ENCODE measurements at regions not wholly inside any gene's neighbourhood (a gene's known extent, or its start where the extent isn't known, plus 50 kb on each side); places are given as distances from the start of the nearest gene placed in this dataset.
"Not testable (repeated sequence)": the region's sequence is repeated elsewhere in the genome, so short reads cannot be mapped to it uniquely, and the experiment has no call there.

DNA sequence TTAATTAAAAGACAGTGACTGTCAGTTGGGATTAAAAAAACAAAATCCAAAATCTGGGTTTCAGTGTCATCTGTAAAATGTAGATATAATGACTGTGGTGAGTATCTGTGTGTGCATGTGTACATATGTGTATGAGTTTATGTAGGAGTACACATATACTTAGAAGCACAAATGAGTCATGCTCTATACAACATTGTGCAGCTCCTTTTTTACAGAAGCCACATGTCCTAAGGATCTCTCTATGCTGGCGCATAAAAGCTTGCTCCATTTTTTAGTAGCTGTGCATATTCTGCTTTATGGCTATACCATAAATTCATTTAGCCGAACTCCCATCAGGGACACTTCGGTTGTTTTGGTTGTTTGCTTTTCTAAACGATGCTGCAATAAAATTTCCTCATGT lies 125.2 kb upstream of the EEF2KMT start:
- no peak for DNase-seq (ENCODE audit: low read depth in 2 of 2)

DNA sequence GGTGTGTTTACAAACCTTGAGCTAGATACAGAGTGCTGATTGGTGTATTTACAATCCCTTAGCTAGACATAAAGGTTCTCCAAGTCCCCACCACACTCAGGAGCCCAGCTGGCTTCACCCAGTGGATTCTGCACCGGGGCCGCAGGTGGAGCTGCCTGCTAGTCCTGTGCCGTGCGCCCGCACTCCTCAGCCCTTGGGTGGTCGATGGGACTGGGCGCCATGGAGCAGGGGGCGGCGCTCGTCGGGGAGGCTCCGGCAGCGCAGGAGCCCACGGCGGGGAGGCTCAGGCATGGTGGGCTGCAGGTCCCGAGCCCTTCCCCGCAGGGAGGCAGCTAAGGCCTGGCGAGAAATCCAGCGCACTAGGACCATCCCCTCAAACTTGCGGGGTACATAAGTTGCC lies 124.2 kb upstream of the EEF2KMT start:
- not testable (repeated sequence) for DNase-seq (ENCODE audit: low read depth in 2 of 2)

DNA sequence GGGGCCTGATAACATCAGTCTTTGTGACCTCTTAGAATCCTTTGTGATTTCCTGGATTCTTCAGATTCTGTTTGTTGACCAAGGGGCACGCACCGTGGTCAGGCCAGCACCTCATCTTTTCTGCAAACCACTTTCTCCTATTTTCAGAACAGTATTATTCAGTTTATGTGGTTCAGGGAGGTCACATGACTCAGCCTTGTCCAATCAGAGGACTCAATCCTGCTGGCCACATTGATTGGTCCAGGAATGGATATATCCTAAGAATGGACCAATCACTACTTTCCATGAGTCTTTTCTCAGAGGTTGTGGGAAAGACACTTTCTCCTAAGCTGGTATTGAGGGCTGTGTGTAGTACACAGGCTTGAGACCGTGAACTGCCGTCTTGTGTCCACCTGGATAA lies 123.1 kb upstream of the EEF2KMT start:
- DNase-seq (ENCODE audit: low read depth in 2 of 2), result no peak

GRCh38 chr16:5216441-5217080 lies 119.0 kb upstream of the EEF2KMT start:
- no peak for DNase-seq (ENCODE audit: low read depth in 2 of 2)

DNA sequence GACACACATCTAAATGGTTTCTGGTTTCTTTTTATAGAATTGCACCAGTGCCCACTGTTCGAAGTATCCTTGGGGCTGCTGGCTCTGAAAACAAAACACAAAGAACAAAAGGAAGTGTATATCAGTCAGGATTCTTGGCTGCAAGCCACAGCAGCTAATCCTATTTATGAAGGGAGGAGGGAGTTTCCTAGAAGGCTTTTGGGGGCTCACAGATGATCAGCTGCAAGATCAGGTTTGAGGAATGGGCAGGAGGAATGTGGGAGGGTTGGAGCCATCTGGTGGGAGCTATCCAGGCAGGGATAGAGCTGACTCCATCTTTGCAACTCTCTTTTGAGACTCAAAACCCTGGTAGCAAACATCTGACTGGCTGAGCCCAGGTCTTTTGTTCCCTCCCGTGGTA lies 118.3 kb upstream of the EEF2KMT start:
- no peak for DNase-seq (ENCODE audit: low read depth in 2 of 2)

GRCh38 chr16:5214466-5214865 lies 116.9 kb upstream of the EEF2KMT start:
- DNase-seq (ENCODE audit: low read depth in 2 of 2), result no peak

- not testable (repeated sequence) for DNase-seq (ENCODE audit: low read depth in 2 of 2)
Measured at GRCh38 chr16:5212501-5212900, 114.9 kb upstream of the EEF2KMT start.

GRCh38 chr16:5207862-5208498 lies 110.4 kb upstream of the EEF2KMT start:
- DNase-seq (ENCODE audit: low read depth in 2 of 2), result not testable (repeated sequence)

DNA sequence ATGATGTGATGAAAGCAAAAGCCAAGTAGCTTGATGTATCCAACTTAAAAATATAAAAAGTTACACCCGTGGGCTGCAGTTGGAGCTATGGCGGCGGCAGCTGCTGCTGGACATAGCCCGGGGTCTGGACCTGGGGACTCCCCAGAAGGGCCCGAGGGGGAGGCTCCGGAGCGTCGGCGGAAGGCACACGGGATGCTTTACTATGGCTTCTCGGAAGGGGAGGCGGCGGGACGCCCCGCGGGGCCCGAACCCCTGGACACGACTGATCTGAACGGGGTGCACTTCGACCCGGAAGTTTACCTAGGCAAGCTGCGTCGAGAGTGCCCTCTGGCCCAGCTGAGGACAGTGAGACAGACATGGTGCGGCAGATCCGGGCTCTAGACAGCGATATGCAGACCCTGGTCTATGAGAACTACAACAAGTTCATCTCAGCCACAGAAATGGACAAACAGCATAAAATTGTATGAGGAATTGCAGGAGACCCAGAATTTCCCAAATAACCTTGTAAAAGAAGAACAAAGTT lies 109.5 kb upstream of the EEF2KMT start:
- no peak for DNase-seq (ENCODE audit: low read depth in 2 of 2)

- no peak for DNase-seq (ENCODE audit: low read depth in 2 of 2)
Measured at GRCh38 chr16:5206331-5206990, 108.9 kb upstream of the EEF2KMT start.

GRCh38 chr16:5205361-5206040 lies 107.9 kb upstream of the EEF2KMT start:
- DNase-seq (ENCODE audit: low read depth in 2 of 2), result no peak

GRCh38 chr16:5203675-5204074 lies 106.1 kb upstream of the EEF2KMT start:
- not testable (repeated sequence) for DNase-seq (ENCODE audit: low read depth in 2 of 2)

DNA sequence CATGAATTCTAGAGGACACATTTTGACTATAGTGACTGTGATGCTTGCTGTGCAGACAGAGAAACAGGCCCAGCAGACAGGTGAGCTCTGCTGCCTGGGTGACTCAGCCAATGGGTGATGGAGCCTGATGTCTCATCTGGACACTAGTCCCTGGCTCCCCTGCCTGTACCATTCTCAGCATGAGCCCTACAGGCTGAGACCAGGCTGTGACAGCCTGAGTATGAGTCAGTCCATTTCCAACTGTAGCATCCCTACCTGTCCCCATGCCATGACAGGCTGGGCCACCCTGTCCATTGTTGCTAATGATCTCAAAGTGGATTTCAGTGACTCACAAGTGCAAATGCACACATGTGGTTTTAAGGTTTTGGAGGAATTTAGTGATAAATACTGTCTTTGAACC lies 102.5 kb upstream of the EEF2KMT start:
- no peak for DNase-seq (ENCODE audit: low read depth in 2 of 2)

- no peak for DNase-seq (ENCODE audit: low read depth in 2 of 2)
Measured at GRCh38 chr16:5196204-5196603, 98.6 kb upstream of the EEF2KMT start.

- no peak for DNase-seq (ENCODE audit: low read depth in 2 of 2)
Measured at GRCh38 chr16:5193861-5194260, 96.3 kb upstream of the EEF2KMT start.

GRCh38 chr16:5188989-5189352 lies 91.4 kb upstream of the EEF2KMT start:
- DNase-seq (ENCODE audit: low read depth in 2 of 2), result no peak

DNA sequence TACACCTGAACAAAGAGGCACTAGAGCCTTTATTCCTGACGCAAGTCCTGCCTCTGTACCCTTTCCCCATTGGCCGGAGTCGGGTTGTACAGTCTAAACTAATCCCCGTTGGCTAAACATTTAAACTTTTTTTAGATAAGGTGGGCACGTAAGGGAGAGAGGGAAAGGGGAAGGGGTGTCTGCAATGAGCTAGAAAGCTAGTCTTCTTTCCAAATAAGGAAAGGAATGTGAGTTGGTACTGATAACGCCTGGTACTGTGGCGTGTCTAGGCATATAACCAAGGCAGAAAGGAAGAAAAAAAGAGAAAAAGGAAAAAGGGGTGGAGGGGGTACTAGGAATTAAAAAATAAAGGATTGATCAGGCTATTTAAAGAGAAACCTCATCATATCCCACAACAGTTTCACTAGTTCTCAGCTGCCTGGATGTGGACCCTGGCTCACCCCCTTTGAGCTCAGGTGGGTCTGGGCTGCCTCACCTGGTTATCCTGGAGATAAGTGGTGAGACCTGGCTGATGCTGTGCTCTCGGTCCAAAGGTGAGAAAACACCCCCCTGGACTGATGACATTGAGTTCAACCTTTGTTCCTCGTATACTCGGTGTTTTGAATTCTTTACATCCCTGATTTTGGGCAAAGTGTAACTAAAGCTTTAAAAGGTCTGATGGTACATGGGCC lies 90.9 kb upstream of the EEF2KMT start:
- DNase-seq (ENCODE audit: low read depth in 2 of 2), result no peak

GRCh38 chr16:5187402-5187952 lies 89.9 kb upstream of the EEF2KMT start:
- no peak for DNase-seq (ENCODE audit: low read depth in 2 of 2)

- DNase-seq (ENCODE audit: low read depth in 2 of 2), result no peak
Measured at GRCh38 chr16:5186381-5186903, 88.8 kb upstream of the EEF2KMT start.

GRCh38 chr16:5176505-5176904 lies 78.9 kb upstream of the EEF2KMT start:
- no peak for DNase-seq (ENCODE audit: low read depth in 2 of 2)

- DNase-seq (ENCODE audit: low read depth in 2 of 2), result no peak
Measured at GRCh38 chr16:5175266-5175665, 77.7 kb upstream of the EEF2KMT start.
